ENCODE measurements at regions not wholly inside any gene's neighbourhood (a gene's known extent, or its start where the extent isn't known, plus 50 kb on each side); places are given as distances from the start of the nearest gene placed in this dataset.

DNA sequence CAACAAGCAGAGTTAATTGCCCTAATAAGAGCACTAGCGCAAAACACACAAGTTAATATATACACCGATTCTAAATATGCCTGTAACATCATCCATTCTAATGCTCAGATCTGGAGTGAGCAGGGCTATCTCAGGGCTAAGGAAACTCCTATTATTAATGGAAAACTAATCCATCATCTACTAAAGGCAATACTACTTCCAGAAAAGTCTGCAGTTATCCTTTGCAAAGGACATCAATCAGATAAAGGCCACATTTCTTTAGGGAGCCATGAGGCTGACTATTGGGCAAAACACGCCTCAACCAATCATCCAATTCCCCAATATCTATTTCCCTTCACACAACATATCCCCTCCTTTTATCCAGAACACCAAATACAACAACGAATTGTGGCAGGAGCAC lies 1032.3 kb upstream of the NUDT12 start:
- TF ChIP-seq MAZ (IDR thresholded peaks at IDR 0.05; ENCODE audit: borderline replicate concordance, low read depth, low read length) (no peak), FOS (IDR thresholded peaks at IDR 0.05; ENCODE audit: low read depth, low read length) (no peak), RAD21 (IDR thresholded peaks at IDR 0.05; ENCODE audit: low read length) (no peak), POLR2A (IDR thresholded peaks at IDR 0.05; ENCODE audit: low read depth, low read length) (no peak), MAFK (IDR thresholded peaks at IDR 0.05; ENCODE audit: low read depth, low read length) (no peak), RFX5 (IDR thresholded peaks at IDR 0.05; ENCODE audit: low read depth, low read length) (no peak), RCOR1 (IDR thresholded peaks at IDR 0.05; ENCODE audit: insufficient replicate concordance, low read length) (no peak)
- TF ChIP-seq, protein P1, sequence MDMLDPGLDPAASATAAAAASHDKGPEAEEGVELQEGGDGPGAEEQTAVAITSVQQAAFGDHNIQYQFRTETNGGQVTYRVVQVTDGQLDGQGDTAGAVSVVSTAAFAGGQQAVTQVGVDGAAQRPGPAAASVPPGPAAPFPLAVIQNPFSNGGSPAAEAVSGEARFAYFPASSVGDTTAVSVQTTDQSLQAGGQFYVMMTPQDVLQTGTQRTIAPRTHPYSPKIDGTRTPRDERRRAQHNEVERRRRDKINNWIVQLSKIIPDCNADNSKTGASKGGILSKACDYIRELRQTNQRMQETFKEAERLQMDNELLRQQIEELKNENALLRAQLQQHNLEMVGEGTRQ (IDR thresholded peaks at IDR 0.05; ENCODE audit: low read depth, low read length) = no peak
- TF ChIP-seq, protein P2, sequence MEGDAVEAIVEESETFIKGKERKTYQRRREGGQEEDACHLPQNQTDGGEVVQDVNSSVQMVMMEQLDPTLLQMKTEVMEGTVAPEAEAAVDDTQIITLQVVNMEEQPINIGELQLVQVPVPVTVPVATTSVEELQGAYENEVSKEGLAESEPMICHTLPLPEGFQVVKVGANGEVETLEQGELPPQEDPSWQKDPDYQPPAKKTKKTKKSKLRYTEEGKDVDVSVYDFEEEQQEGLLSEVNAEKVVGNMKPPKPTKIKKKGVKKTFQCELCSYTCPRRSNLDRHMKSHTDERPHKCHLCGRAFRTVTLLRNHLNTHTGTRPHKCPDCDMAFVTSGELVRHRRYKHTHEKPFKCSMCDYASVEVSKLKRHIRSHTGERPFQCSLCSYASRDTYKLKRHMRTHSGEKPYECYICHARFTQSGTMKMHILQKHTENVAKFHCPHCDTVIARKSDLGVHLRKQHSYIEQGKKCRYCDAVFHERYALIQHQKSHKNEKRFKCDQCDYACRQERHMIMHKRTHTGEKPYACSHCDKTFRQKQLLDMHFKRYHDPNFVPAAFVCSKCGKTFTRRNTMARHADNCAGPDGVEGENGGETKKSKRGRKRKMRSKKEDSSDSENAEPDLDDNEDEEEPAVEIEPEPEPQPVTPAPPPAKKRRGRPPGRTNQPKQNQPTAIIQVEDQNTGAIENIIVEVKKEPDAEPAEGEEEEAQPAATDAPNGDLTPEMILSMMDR (conservative IDR thresholded peaks at IDR 0.05; ENCODE audit: low read depth, low read length) = no peak

Measured in IMR-90 (cell line).